ENCODE measurements at regions not wholly inside any gene's neighbourhood (a gene's known extent, or its start where the extent isn't known, plus 50 kb on each side); places are given as distances from the start of the nearest gene placed in this dataset.

DNA sequence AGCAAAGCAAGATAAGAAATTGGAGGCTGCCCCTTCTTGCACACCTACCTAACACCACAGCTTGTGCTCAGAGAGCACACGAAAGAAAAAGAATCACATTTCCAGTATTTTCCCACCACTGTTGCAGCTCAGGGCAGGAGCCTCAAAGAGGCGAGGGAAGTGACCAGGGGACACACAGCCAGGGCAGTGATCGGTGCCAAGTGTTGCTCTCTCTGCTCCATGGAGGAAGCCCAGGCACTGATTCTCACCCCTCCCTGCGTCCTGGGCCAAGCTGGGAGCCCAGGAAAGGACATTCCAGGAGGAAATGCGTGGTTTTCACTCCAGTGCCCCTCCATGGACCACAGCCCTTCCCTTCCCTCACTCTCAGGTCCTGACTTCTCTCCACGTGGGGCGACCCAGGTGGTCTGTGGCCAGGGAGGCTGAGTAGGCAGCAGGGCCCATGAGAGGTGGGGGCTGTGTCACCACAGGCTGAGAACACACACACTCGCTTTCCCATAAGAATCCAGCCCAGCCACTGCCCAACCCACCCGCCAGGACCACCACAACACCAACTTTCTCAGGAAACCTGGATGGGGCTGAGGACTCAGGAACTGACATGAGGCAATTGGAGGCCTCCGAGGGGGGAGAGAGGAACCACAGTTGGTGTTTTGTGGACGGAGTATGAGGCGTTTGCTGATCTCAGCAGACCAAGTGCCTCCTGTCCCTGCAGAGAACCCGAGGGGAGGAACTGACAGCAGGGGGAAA, 81.7 kb upstream of the MAFB start:
- no peak for DNase-seq

DNA sequence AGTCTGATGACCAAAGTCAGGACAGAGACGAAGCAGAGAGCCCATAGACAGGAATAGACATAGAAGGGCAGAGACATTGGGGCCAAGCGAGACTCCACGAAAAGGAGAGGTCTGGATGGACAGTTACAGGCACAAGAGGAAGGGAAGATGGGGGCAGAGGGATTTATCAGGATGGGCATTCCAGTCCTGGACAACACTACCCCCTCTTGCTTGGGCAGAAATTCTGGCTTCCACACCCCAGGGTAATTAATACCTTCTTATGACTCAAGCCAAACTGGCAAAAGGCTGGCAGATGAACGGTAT, 82.2 kb upstream of the MAFB start:
- no peak for DNase-seq

GRCh38 chr20:40771848-40772511, 82.9 kb upstream of the MAFB start:
- no peak for DNase-seq

DNA sequence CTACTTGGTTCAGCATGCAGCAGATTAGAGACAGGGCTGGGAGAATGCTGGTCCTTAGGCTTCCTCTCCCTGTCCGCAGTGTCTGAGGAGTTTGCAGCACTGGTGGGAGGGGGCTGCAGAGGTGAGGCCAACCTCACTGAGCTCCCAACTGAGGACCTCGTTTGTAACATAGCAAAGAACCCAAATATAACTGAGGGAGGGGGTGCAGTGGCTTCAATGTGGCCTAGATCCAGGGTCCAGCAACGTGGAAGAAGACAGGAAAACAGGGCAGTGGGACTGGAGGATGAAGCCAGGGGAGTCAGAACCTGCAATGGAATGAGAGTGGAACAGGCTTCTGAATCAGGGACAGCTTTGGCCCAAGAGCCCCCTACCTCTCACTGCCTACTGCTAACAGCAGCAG, 84.3 kb upstream of the MAFB start:
- DNase-seq, result no peak

DNA sequence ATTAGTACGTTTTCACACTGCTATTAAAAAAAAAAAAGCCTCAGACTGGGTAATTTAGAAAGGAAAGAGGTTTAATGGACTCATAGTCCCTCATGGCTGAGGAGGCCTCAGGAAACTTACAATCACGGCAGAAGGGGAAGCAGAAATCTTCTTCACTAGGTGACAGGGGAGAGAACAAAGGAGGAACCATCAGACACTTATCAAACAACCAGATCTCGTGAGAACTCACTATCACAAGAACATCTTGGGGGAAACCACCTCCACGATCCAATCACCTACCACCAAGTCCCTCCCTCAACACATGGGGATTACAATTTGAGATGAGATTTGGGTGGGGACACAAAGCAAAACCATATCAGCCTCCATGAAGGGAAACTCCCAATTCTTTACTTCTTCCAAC, 85.2 kb upstream of the MAFB start:
- no peak for DNase-seq

GRCh38 chr20:40775561-40776146, 86.6 kb upstream of the MAFB start:
- no peak for DNase-seq

DNA sequence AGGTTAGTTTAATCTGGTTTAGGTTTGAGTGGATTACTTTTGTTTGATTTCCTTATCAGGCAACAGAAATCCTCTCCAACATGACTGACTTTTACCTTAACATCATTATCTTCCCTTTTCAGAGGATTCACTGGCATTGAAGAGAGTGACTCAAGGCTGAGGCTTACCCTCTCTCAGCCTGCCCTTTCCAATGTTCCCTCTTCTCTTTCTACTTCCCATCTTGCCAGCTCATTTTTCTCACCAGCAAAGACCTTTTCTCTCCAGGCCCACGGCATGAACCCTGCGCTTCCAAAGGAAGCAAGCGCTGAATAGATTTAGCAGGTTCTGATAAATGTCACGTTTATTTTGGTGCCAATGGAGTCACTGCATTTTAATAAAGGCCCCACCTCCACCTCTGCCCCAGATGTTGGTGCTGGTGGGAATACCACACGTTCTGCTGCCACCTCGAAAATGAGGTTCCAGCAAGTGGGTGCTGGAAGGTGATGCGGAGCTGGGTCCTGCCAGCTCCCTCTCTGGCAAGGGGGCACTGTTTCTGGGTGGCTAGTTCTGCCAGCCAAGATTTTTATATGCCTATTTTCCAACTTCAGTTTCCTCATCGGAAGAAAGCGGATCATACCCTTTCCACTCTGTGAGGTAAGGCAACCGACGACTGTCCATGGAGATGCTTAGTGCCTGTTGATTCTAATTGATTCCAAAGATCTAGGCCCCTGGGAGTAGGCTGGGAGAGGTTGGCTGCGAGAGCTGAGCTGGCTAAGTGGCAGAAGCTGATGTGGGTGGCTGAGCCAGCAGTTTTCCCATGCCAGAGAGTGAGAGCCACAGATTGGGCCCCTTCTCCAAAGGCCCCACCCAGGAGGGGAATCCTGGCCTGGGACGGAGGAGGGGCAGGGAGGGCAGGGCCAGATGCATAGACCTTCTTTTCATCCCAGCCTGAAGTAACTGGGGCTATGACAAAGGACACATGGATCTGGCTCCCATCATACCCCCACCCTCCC, 87.7 kb upstream of the MAFB start:
- no peak for DNase-seq

DNA sequence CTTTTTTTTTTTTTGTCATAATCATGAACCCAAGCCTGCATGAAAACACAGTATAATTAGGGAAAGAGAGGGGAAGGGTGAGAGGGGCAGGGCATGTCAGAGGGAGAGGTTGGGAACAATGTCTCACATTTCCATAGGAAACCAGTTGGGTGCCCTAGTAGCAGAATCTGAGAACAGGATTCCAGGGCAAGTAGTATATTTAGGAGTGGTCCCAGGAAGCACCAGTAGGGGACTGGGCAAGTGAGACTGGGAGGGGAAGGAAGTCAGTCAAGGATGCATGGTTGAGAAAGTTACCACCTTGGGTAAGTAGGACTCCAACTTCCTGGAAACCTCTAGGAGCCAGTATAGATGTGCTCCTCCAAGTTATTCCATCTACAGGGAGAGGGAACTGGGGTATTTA, 88.6 kb upstream of the MAFB start:
- DNase-seq, result no peak

DNA sequence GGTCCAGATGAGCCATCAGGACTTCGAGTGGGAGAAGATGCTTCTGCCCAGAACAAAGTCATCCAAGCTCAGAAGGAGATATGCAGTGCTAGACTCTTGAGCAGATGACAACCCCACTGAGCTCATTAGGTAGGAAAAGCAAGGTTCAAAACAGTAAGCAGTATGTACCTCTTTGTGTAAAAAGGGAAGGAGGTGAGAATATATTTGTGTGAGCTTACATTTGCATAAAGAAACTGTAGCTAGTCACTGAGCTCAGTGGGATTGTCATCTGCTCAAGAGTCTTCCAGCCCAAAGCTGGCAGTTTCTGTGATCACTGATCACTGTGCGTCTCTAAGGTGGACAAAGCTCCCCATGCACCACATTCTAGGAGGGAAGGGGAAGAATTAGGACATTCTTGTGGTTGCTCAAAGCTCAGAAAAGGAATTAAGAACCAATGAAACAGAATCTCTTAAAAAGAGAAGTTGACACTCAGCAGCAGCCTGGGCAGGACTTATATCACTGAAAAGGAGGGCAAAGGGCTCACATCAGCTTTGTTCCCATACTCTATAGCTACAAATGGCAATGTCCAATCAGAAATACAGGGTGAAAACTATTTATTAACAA, 90.0 kb upstream of the MAFB start:
- no peak for DNase-seq

DNA sequence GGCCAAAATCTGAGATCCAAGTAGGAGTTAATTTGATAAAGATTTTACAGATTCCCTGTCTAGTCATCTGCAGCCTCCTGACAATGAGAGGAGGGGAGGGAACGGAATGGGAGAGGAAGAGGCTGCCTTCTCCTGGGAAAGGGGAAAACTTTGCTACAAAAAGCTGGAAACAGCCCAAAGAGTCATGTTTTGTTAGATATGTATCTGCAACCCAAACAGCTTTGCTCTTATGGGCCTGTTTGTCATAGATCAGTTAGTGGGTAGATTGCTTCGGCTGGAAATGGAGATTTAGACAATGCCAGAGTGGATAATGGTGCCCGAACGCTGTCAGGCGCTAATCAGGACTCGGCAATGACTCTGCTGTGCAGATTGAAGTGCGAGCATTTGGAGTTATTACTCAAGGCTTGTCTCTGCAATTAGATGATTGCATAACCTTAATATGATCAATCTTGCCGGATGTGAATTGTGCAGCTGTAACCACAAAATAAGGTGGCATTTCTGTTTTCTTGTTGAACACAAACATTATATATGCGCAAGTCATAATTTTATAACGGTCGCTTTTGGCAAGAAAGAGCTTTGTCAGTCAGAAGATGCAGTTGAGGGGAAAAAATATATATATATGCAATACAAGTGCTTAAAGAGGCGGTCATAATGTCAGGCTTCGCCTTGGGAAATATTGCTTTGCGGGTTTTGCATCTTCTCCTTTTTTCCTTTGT, 92.4 kb upstream of the MAFB start:
- DNase-seq, result no peak

DNA sequence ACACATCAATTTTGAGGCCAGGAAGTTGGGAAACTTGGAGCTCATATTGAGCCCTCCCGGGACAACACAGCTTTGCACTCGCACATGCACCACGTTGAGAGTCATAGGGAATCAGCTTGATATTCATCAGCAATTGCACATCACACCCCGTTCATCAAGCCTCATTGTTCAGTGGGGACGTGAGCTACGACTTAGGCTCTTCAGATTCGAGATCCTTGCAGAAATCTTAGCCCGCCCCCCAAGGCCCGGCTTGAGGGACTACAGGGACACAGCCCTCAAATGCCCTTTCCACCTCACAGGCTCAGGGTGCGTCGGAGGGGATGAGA, 93.0 kb upstream of the MAFB start:
- no peak for DNase-seq

- DNase-seq, result no peak
These were observed 96.3 kb upstream of the MAFB start for GRCh38 chr20:40785346-40785745.

GRCh38 chr20:40786336-40786735, 97.3 kb upstream of the MAFB start:
- no peak for DNase-seq

- no peak for DNase-seq
These were observed 98.9 kb upstream of the MAFB start for GRCh38 chr20:40787941-40788340.

DNA sequence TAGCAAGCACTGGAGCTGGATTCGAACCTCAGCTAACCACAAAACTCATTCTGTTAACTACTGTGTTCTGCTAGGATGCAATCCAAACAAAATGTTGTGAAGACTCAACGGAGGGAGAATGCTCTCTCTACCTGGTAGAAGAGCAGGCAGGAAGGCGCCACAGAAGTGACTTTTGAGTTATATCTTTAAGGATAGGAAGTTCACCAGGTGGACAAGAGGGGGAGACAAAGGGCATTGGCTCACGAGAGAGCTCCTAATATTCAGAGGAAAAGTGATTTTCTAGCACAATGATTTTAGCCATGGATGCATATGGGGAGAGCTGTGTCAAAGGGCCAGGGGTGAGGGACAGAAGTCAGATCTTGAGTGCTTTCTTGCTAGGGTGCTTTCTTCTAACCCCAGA, 108.4 kb upstream of the MAFB start:
- peak; percentile 36 for DNase-seq

GRCh38 chr20:40798066-40798465, 109.0 kb upstream of the MAFB start:
- DNase-seq, result no peak

DNA sequence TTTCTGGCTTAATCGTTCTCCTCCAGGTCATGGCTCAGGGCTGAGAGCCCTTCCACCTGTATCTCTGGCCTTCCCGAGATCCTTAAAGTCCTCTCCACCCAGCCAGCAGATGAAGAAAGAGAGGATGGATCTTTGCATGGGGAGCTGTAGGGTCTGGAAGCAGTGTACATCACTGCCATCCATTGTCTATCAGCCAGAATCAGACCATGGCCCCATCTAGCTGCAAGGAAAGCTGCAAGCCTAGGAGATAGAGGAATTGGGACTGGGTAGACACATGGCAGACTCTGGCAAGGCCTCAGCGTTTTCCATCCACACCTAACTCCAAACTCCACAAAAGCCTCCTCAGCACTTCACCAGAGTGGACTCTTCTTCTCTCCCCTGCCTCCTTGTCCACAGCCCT, 113.8 kb upstream of the MAFB start:
- no peak for DNase-seq

DNA sequence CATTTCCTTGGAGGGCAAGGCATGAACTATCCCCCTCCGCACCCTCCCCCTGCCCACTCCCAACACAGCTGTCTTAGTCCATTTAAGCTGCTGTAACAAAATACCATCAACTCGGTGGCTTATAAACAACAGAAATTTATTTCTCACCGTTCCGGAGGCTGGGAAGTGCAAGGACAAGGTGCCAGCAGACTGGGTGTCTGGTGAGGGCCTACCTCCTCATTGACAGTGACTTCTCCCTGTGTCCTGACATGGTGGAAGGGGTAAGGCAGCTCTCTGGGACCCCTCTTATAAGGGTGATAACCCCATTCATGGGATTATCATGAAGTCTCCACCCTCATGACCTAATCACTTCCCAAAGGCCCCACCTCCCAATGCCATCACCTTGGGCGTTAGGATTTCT, 114.3 kb upstream of the MAFB start:
- no peak for DNase-seq

- DNase-seq, result no peak
These were observed 116.6 kb upstream of the MAFB start for GRCh38 chr20:40805592-40805991.

DNA sequence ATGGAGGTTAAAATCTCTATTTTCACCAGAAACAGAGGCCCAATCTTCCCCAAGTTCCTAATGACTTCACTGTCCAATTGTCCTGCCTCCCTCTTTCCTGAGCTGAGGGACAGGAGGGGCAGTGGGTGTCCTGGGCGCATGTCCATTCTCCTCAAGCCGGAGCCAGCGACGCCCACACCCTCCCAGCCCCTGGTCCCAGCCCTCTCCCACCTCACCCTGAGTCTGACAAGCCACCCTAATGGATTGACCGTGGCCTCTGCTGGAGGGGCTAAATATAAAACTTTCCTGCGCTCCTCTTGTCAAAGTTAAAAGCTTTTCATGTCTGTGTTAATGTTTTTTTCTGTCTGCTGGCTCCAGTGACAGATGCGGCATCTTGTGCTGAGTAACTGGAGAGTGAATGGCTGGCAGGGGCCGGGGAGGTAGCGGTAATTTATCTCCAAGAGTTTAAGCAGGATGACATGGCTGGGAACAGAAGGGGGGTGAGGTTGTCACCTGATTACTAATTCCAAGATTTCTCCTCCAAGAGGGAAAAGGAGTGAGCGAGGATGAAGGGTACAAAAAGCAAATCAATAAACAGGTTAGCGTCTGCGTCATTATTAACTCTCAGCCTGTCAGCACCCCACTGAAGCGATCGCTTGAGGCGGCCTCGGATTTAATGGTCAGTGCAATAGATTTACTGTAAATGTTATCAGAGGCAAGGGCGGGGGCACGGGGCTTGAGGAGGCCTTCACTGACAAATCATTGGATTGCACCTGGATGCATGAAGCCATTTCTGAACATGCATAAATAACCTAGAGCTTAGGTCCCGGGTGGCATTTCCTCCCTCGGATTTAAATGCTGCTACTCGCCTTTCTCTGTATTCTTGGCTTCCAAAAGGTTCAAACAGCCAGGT, 118.1 kb upstream of the MAFB start:
- DNase-seq, result no peak

- DNase-seq, result no peak
These were observed 118.8 kb upstream of the MAFB start for GRCh38 chr20:40807821-40808170.

DNA sequence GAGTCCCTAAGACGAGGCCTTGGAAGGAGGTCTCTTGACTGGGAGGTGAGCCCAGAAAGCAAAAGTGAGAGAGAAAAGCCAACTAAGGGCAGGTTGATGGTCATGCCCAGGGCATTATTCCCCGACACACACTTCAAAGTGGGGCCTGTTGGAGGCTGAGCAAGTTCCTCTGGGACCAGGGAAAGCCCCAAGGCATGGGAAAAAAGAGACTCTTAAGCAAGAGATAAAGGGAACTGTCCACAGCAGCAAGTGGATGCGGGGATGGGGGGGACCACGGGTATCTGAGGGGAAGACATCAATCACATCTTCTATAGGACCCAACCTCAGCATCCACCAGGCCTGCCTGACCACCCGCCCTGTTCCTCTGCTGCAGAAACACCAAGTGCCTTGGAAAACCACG, 119.9 kb upstream of the MAFB start:
- no peak for DNase-seq

Measured in NCI-H1092 treated with DMSO at 0.1 percent for 48 hours (cell line).